CD4-positive, alpha-beta memory T cell (primary cell): ENCODE measurements at regions not wholly inside any gene's neighbourhood (a gene's known extent, or its start where the extent isn't known, plus 50 kb on each side); places are given as distances from the start of the nearest gene placed in this dataset.

Experiments used
- CTCF ChIA-PET: fragments of 350-600 bp; sonication (Branson Sonifier 250); formaldehyde crosslinking; loops from one replicate; lab custom pipeline; 2021; ENCODE audit warnings: inconsistent platforms; ENCODE audit not compliant: partially characterized antibody; lab: Charles Lee
- POLR2A ChIA-PET: fragments of 350-600 bp; sonication (Branson Sonifier 250); formaldehyde crosslinking; loops from one replicate; lab custom pipeline; 2021; ENCODE audit not compliant: partially characterized antibody; lab: Charles Lee
- DNase-seq, 5 donors: peaks; one replicate each; pipeline versions ENCODE4 v3.0.0 to v3.0.0-alpha.2; 2020 to 2022; ENCODE audit warnings: mixed read lengths in 1 of 5
- H3K27ac ChIP-seq: one replicate; pipeline ENCODE4 v1.7.0; 2013; ENCODE audit warnings: low read depth, low read length
- H3K27me3 ChIP-seq: 2 replicates; pipeline ENCODE4 v1.7.0; 2013; ENCODE audit warnings: mild to moderate bottlenecking, low read length, moderate library complexity; ENCODE audit not compliant: insufficient read depth
- H3K36me3 ChIP-seq: 2 replicates; pipeline ENCODE4 v1.7.0; 2013; ENCODE audit warnings: mild to moderate bottlenecking, low read length, moderate library complexity; ENCODE audit not compliant: insufficient read depth
- H3K4me1 ChIP-seq: 2 replicates; pipeline ENCODE4 v1.7.0; 2013; ENCODE audit warnings: mild to moderate bottlenecking, low read length, moderate library complexity; ENCODE audit not compliant: insufficient read depth
- H3K4me3 ChIP-seq, 2 donors: one replicate each; pipeline ENCODE4 v1.7.0; 2013; ENCODE audit warnings: low read length in 2 of 2, mild to moderate bottlenecking in 1 of 2
- H3K9me3 ChIP-seq, 2 donors: one replicate each; pipeline ENCODE4 v1.7.0; 2013; ENCODE audit warnings: low read length in 2 of 2, control low read depth in 1 of 2; ENCODE audit not compliant: control insufficient read depth in 1 of 2
- H3K27ac Mint-ChIP-seq, 7 donors: one replicate each; pipeline ENCODE4 v1.8.0; 2020 to 2021; ENCODE audit warnings: mixed read lengths in 7 of 7, mild to moderate bottlenecking in 6 of 7, inconsistent platforms in 3 of 7, moderate library complexity in 3 of 7
- H3K27me3 Mint-ChIP-seq, 2 donors: one replicate each; pipeline ENCODE4 v1.8.0; 2020 to 2021; ENCODE audit warnings: mixed read lengths in 2 of 2
- H3K36me3 Mint-ChIP-seq, 2 donors: one replicate each; pipeline ENCODE4 v1.8.0; 2020 to 2021; ENCODE audit warnings: mixed read lengths in 2 of 2, inconsistent platforms in 1 of 2, mild to moderate bottlenecking in 1 of 2
- H3K4me1 Mint-ChIP-seq, 4 donors: one replicate each; pipeline ENCODE4 v1.8.0; 2020 to 2021; ENCODE audit warnings: mixed read lengths in 4 of 4, mild to moderate bottlenecking in 1 of 4
- H3K4me3 Mint-ChIP-seq, 8 donors: one replicate each; pipeline ENCODE4 v1.8.0; 2020 to 2021; ENCODE audit warnings: mixed read lengths in 8 of 8, mild to moderate bottlenecking in 7 of 8, moderate library complexity in 6 of 8, inconsistent platforms in 3 of 8
- H3K9me3 Mint-ChIP-seq, 8 donors: one replicate each; pipeline ENCODE4 v1.8.0; 2020 to 2021; ENCODE audit warnings: mixed read lengths in 8 of 8, mild to moderate bottlenecking in 5 of 8, inconsistent platforms in 3 of 8, moderate library complexity in 1 of 8
- intact Hi-C: fragments of 100-400 bp; cut with micrococcal nuclease; formaldehyde crosslinking; loops from one replicate; pipeline ENCODE4 v1.15.1; 2023

DNA sequence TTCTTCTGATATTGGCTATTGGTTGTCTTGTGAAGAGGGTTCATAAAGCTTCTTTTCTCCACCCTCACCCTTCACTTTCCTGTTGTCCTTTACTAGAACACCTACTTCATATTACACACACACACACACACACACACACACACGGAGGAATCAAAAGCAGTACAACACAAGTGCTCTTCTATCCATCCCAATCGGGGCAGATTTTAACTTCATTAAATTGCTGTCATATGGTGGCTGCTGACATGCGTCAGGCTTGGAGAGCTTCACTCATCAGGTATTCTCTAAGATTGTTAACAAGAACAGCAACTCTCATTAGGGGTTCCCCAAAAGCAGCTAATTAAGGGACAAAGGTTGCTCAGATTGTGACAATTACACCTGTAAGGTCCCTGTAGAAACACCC, 239.1 kb upstream of the MEIS2 start:
- Mint-ChIP-seq H3K9me3 (peaks cover 0 to 13% (median 6%) of the 10 kb centered on the region in 8 donors), H3K4me3 (no peak overlapping the region), H3K27ac (no peak overlapping the region), H3K27me3 (peaks cover 0 to 1% of the 10 kb centered on the region in 2 donors), H3K4me1 (no peaks in the 10 kb centered on the region), H3K36me3 (no peaks in the 10 kb centered on the region)
- H3K27me3 ChIP-seq = no peaks in the 10 kb centered on the region
- no peak for DNase-seq
- CTCF ChIA-PET = no interaction called here
- intact Hi-C loops = no loop called here
- no peak overlapping the region for H3K27ac ChIP-seq
- POLR2A ChIA-PET = no interaction called here
- no peaks in the 10 kb centered on the region for H3K9me3 ChIP-seq
- no peaks in the 10 kb centered on the region for H3K4me1 ChIP-seq
- no peak overlapping the region for H3K4me3 ChIP-seq
- H3K36me3 ChIP-seq = no peaks in the 10 kb centered on the region

DNA sequence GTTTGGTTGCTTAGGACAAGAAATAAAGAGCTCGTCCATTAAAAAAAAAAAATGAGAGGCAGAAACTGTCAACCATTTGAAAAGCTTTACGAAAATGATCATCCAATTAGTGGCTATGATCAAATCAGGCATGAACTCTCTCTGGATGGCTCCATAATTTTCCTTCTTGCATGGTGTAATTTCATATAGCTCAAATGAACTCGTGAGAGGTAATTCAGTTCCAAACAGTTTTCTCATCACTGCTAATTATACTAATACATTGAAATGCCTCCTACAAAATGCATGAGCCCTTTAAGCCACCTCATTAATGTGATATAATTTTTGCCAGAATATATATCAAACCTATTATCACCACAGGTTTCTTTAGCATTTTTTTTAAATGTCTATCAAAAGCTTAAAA, 239.5 kb upstream of the MEIS2 start:
- no peaks in the 10 kb centered on the region for H3K9me3 ChIP-seq
- H3K27ac ChIP-seq = no peak overlapping the region
- Mint-ChIP-seq H3K4me1 (no peaks in the 10 kb centered on the region), H3K27ac (no peak overlapping the region), H3K9me3 (peaks cover 0 to 13% (median 6%) of the 10 kb centered on the region in 8 donors), H3K36me3 (no peaks in the 10 kb centered on the region), H3K27me3 (peaks cover 0 to 1% of the 10 kb centered on the region in 2 donors), H3K4me3 (no peak overlapping the region)
- no peaks in the 10 kb centered on the region for H3K4me1 ChIP-seq
- H3K27me3 ChIP-seq = no peaks in the 10 kb centered on the region
- intact Hi-C loops = no loop called here
- no peak overlapping the region for H3K4me3 ChIP-seq
- ChIA-PET CTCF (no interaction called here), POLR2A (no interaction called here)
- H3K36me3 ChIP-seq = no peaks in the 10 kb centered on the region
- no peak for DNase-seq

DNA sequence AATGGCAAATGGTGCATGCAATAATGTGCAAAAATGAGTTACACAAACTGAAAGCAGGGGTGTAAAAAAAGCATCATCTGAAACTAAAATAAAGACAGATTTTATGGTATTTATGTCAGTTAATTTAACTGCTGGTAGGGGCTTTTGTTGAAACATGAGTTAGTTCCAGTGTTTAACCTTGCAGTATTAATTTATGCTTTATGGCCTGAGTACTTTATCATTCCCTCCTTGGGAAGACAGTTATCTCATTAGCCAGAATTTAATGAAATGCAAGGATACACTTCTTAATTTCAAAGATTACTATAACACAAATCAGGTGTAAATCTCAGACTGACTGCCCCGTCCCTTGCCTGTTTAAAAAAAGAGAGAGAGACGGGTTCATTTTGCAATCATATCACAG, 240.1 kb upstream of the MEIS2 start:
- intact Hi-C loops = no loop called here
- H3K27ac ChIP-seq = no peak overlapping the region
- H3K9me3 ChIP-seq = no peaks in the 10 kb centered on the region
- DNase-seq = no peak
- CTCF ChIA-PET = no interaction called here
- H3K27me3 Mint-ChIP-seq = peaks cover 0 to 1% of the 10 kb centered on the region in 2 donors
- H3K9me3 Mint-ChIP-seq = peaks cover 0 to 10% (median 3%) of the 10 kb centered on the region in 8 donors
- no peaks in the 10 kb centered on the region for H3K36me3 Mint-ChIP-seq
- H3K4me1 Mint-ChIP-seq = no peaks in the 10 kb centered on the region
- no peak overlapping the region for H3K27ac Mint-ChIP-seq
- no peaks in the 10 kb centered on the region for H3K27me3 ChIP-seq
- H3K4me3 Mint-ChIP-seq = no peak overlapping the region
- no peak overlapping the region for H3K4me3 ChIP-seq
- no peaks in the 10 kb centered on the region for H3K36me3 ChIP-seq
- POLR2A ChIA-PET = no interaction called here
- H3K4me1 ChIP-seq = no peaks in the 10 kb centered on the region

DNA sequence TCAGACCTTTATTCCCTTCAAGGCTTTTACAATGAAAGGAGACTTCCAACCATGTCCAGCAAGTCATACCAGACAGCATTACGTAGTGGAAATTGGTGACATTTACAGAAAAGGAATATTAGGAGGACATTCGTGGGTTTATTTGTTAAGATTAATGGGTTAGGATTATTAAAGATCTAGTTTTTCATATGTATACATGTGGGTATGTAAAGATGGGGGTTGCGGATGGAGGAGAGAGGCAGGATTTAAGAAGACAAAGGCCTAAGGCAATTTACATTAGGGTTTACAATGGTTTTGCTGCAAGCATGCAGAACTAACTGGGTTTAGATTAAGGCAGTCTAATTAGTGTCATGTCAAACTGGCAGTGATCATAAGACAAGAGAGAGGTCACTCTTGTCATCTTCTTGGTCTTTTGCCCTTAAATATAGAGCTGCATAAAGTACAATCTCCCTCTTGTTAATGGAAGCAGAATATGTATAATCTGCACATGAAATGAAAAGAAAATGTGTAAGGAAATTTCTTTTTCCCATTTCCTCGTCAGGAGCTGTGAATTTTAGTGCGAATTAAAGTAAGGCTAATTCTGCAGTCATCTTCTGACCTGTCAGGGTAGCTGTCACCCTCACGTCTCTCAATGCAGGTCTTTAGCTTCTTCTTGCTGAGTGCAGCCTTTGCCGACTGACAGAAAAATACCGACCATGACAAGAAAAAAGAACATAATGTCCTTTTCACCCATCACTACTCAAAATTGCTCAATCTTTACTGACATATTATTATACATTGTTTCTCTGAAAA, 258.9 kb upstream of the MEIS2 start:
- intact Hi-C loops = no loop called here
- POLR2A ChIA-PET = no interaction called here

DNA sequence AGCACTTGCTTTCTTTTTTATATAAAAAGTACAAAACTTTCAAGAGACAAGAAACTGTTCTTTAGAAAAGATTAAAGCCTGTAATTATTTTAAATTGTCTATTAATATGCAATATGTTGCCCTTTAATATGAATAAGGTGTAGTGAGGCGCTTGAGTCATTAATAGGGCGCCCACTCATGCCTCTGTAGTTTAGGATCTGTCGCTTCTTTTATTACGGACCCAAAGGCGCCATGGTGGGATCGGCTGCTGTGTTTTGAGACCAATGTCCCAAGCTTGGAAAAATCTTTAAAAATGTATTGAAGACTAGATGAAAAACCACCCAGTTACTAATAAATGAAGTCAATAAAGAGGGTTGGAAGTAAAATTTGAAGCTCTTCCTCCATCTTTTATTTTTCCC, 259.5 kb upstream of the MEIS2 start:
- Histone ChIP-seq H3K4me1 (no peaks in the 10 kb centered on the region), H3K27me3 (no peaks in the 10 kb centered on the region), H3K4me3 (no peak overlapping the region), H3K36me3 (no peaks in the 10 kb centered on the region), H3K27ac (no peak overlapping the region), H3K9me3 (no peaks in the 10 kb centered on the region)
- Mint-ChIP-seq H3K27me3 (no peaks in the 10 kb centered on the region), H3K4me3 (no peak overlapping the region), H3K36me3 (no peaks in the 10 kb centered on the region), H3K4me1 (no peaks in the 10 kb centered on the region), H3K9me3 (peaks cover 0 to 5% (median 3%) of the 10 kb centered on the region in 8 donors), H3K27ac (no peak overlapping the region)
- POLR2A ChIA-PET = no interaction called here
- DNase-seq = no peak
- intact Hi-C loops = no loop called here
- CTCF ChIA-PET = no interaction called here

More for the DNA sequence above, 258.9 kb upstream of the MEIS2 start:
- no peak overlapping the region for H3K4me3 Mint-ChIP-seq
- no peak overlapping the region for H3K27ac Mint-ChIP-seq
- H3K9me3 Mint-ChIP-seq = peaks cover 0 to 5% (median 3%) of the 10 kb centered on the region in 8 donors
- Histone ChIP-seq H3K4me1 (no peaks in the 10 kb centered on the region), H3K27me3 (no peaks in the 10 kb centered on the region), H3K27ac (no peak overlapping the region), H3K4me3 (no peak overlapping the region), H3K9me3 (no peaks in the 10 kb centered on the region), H3K36me3 (no peaks in the 10 kb centered on the region)
- no peaks in the 10 kb centered on the region for H3K36me3 Mint-ChIP-seq
- CTCF ChIA-PET = no interaction called here
- no peaks in the 10 kb centered on the region for H3K27me3 Mint-ChIP-seq
- DNase-seq = no peak
- H3K4me1 Mint-ChIP-seq = no peaks in the 10 kb centered on the region

DNA sequence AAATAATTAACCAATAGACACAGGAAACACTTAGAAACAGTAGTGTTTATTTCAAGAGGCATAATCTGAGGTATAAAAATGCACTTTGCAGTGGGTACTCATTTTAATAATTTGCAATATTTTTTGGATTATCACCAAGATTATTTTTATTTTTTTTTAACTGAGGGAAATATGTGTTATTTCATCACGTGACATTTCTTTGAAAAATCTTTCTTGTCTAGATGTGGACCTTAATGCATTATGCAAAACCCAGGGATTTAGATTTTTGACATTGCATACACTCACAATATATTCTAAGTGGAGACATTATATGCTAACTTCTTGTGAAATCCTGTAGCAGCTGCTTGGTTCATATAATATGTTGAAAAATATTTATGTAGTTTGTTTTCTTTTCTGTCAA, 260.4 kb upstream of the MEIS2 start:
- Mint-ChIP-seq H3K36me3 (no peaks in the 10 kb centered on the region), H3K9me3 (peaks cover 0 to 5% (median 2%) of the 10 kb centered on the region in 8 donors), H3K4me1 (no peaks in the 10 kb centered on the region), H3K27me3 (no peaks in the 10 kb centered on the region), H3K4me3 (no peak overlapping the region), H3K27ac (no peak overlapping the region)
- H3K4me3 ChIP-seq = no peak overlapping the region
- CTCF ChIA-PET = no interaction called here
- intact Hi-C loops = no loop called here
- no peak for DNase-seq
- no peaks in the 10 kb centered on the region for H3K9me3 ChIP-seq
- no peak overlapping the region for H3K27ac ChIP-seq
- no peaks in the 10 kb centered on the region for H3K36me3 ChIP-seq
- H3K27me3 ChIP-seq = no peaks in the 10 kb centered on the region
- H3K4me1 ChIP-seq = no peaks in the 10 kb centered on the region
- POLR2A ChIA-PET = no interaction called here

DNA sequence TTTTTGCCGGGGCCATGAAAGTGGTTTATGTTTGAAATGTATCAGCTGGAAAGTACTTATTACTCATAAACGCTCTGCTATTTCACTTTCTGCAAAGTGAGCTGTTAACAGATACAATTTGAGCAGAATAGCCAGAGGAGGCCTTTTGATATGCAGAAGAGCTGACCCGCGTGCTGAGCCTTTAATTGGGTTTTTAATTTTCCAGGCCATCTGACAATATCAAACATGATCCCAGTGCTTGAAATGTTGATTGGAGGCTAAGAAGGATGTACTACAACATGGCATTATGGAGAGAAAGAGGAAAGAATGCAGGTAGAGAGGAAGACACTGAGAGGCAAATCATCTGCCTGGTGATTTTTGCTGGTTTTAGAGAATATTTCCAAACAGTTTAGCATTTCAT, 261.3 kb upstream of the MEIS2 start:
- H3K9me3 ChIP-seq = no peaks in the 10 kb centered on the region
- Mint-ChIP-seq H3K9me3 (peaks cover 0 to 6% (median 0%) of the 10 kb centered on the region in 8 donors), H3K36me3 (no peaks in the 10 kb centered on the region), H3K27ac (no peak overlapping the region), H3K27me3 (no peaks in the 10 kb centered on the region), H3K4me3 (no peak overlapping the region), H3K4me1 (no peaks in the 10 kb centered on the region)
- no peaks in the 10 kb centered on the region for H3K4me1 ChIP-seq
- no peak overlapping the region for H3K4me3 ChIP-seq
- ChIA-PET CTCF (no interaction called here), POLR2A (no interaction called here)
- no peak for DNase-seq
- intact Hi-C loops = no loop called here
- H3K27ac ChIP-seq = no peak overlapping the region
- no peaks in the 10 kb centered on the region for H3K27me3 ChIP-seq
- no peaks in the 10 kb centered on the region for H3K36me3 ChIP-seq
